HepG2 (cell line): ENCODE measurements at regions not wholly inside any gene's neighbourhood (a gene's known extent, or its start where the extent isn't known, plus 50 kb on each side); places are given as distances from the start of the nearest gene placed in this dataset.

Experiments used
- ATAC-seq: fragments of 200-7000 bp; cut with Tn5 transposase; 3 replicates; pipeline ENCODE4 v1.9.1; 2020; ENCODE audit warnings: mild to moderate bottlenecking, moderate library complexity
- BruUV-seq: library from RNA; stranded (reverse); fragments of 400-500 nt; replicated peaks from 2 replicates; lab custom pipeline; 2021; lab: Mats Ljungman, UMichigan
- CTCF ChIA-PET: fragments of 300-600 bp; formaldehyde crosslinking; extraction: SDS; loops from one replicate; lab custom pipeline; 2021; ENCODE audit warnings: low total read pairs, inconsistent platforms, low intra/inter-chr PET ratio; lab: Yijun Ruan, JAX
- POLR2A ChIA-PET: fragments of 350-600 bp; sonication (Branson Sonifier 250); formaldehyde crosslinking; loops from one replicate; lab custom pipeline; 2020; ENCODE audit warnings: antibody characterized with exemption, inconsistent platforms; lab: Yijun Ruan, JAX
- DNase-seq: peaks from one replicate; pipeline ENCODE4 v3.0.0-alpha.2; 2015; ENCODE audit warnings: low spot score
- FAIRE-seq: peaks from 3 replicates; lab custom pipeline; 2011; peaks lifted over from hg19 to GRCh38; lab: Jason Lieb, UNC
- H2AFZ ChIP-seq: one replicate; pipeline ENCODE4 v1.6.1; 2011; ENCODE audit warnings: low read length, inconsistent platforms
- H3K27ac ChIP-seq: fragments of 300-600 bp; 3 replicates; pipeline ENCODE4 v1.8.0; 2011; ENCODE audit warnings: mixed run types, mild to moderate bottlenecking, mixed read lengths, low read length, inconsistent platforms; ENCODE audit not compliant: insufficient read depth; ENCODE audit errors: extremely low read length
- H3K27me3 ChIP-seq, 2 experiments: fragments of 200-600 bp in 1 of 2; 2 replicates in 1 of 2; 3 replicates in 1 of 2; pipeline versions ENCODE4 v1.6.0 to v1.8.0; 2011; ENCODE audit warnings: low read length in 2 of 2, mild to moderate bottlenecking in 2 of 2, moderate library complexity in 2 of 2, inconsistent platforms in 1 of 2; ENCODE audit not compliant: insufficient read depth in 2 of 2, control insufficient read depth in 1 of 2
- H3K36me3 ChIP-seq, 2 experiments: fragments of 200-600 bp in 1 of 2; replicated peaks in 1 of 2; 2 replicates in 1 of 2; 3 replicates in 1 of 2; pipeline versions ENCODE4 v1.5.1 to v1.8.0; 2011; ENCODE audit warnings: low read length in 2 of 2, inconsistent platforms in 1 of 2; ENCODE audit not compliant: insufficient read depth in 2 of 2, control insufficient read depth in 1 of 2
- H3K4me1 ChIP-seq: 2 replicates; pipeline ENCODE4 v1.5.1; 2012; ENCODE audit warnings: low read length, inconsistent platforms; ENCODE audit not compliant: insufficient read depth
- H3K4me2 ChIP-seq: 2 replicates; pipeline ENCODE4 v1.6.0; 2011; ENCODE audit warnings: low read depth, low read length, inconsistent platforms
- H3K4me3 ChIP-seq, 3 experiments: fragments of 200-600 bp in 1 of 3; sonication (generic), shearing (Covaris generic) in 1 of 3; replicated peaks in 1 of 3; 2 replicates each; pipeline ENCODE4 v1.5.1; 2011 to 2016; ENCODE audit warnings: low read length in 3 of 3, inconsistent platforms in 2 of 3, low read depth in 2 of 3, mild to moderate bottlenecking in 2 of 3, control low read depth in 1 of 3, mixed read lengths in 1 of 3; ENCODE audit not compliant: insufficient read depth in 1 of 3
- H3K79me2 ChIP-seq: one replicate; pipeline ENCODE4 v1.6.1; 2011; ENCODE audit warnings: low read length, inconsistent platforms; ENCODE audit not compliant: insufficient read depth
- H3K9ac ChIP-seq: 2 replicates; pipeline ENCODE4 v1.6.0; 2011; ENCODE audit warnings: mild to moderate bottlenecking, low read depth, low read length, inconsistent platforms; ENCODE audit not compliant: insufficient read depth
- H3K9me3 ChIP-seq: 2 replicates; pipeline ENCODE4 v1.5.1; 2012; ENCODE audit warnings: mild to moderate bottlenecking, low read length
- H4K20me1 ChIP-seq: 2 replicates; pipeline ENCODE4 v1.6.0; 2011; ENCODE audit warnings: inconsistent platforms, mild to moderate bottlenecking, low read length, moderate library complexity; ENCODE audit not compliant: insufficient read depth
- BRCA1 ChIP-seq: sonication (generic); formaldehyde crosslinking; IDR thresholded peaks from 2 replicates; pipeline ENCODE4 v1.4.0; 2020; ENCODE audit warnings: missing genetic modification reagents
- CC2D1A ChIP-seq: sonication (generic); formaldehyde crosslinking; IDR thresholded peaks from 2 replicates; pipeline ENCODE4 v1.8.1; 2023; ENCODE audit warnings: mild to moderate bottlenecking, missing genetic modification reagents
- ETV6 ChIP-seq: sonication (generic); formaldehyde crosslinking; conservative IDR thresholded peaks from 2 replicates; pipeline ENCODE4 v1.4.0; 2020; ENCODE audit warnings: missing genetic modification reagents
- SNAPC4 ChIP-seq: sonication (generic); formaldehyde crosslinking; IDR thresholded peaks from 2 replicates; pipeline ENCODE4 v1.4.0; 2020; ENCODE audit warnings: mild to moderate bottlenecking, missing genetic modification reagents
- ZFX ChIP-seq: sonication (generic); formaldehyde crosslinking; IDR thresholded peaks from 2 replicates; pipeline ENCODE4 v1.4.0; 2020; ENCODE audit warnings: mild to moderate bottlenecking, low read depth, missing genetic modification reagents, moderate library complexity
- ZNF121 ChIP-seq: sonication (generic); formaldehyde crosslinking; IDR thresholded peaks from 2 replicates; pipeline ENCODE4 v1.5.0; 2020; ENCODE audit warnings: mild to moderate bottlenecking, missing genetic modification reagents
- ZNF276 ChIP-seq: sonication (generic); formaldehyde crosslinking; IDR thresholded peaks from 2 replicates; pipeline ENCODE4 v1.4.0; 2020; ENCODE audit warnings: mild to moderate bottlenecking, low read depth, missing genetic modification reagents
- ZNF775 ChIP-seq: sonication (generic); formaldehyde crosslinking; IDR thresholded peaks from 2 replicates; pipeline ENCODE4 v1.4.0; 2020; ENCODE audit warnings: missing genetic modification reagents, mild to moderate bottlenecking, moderate library complexity, borderline replicate concordance
- WGBS: methylation state at CpG from one replicate; pipeline ENCODE4 v1.1.6; 2017; ENCODE audit warnings: low lambda C conversion rate; 5-methylcytosine and 5-hydroxymethylcytosine counted together
- in situ Hi-C: cut with HindIII; loops from 2 replicates; pipeline ENCODE4 v1.10.0; 2017; ENCODE audit warnings: low pct_unique_long_range_greater_than_20kb; ENCODE audit not compliant: extremely low pct_ligation_motif_present
- intact Hi-C: fragments of 100-400 bp; cut with micrococcal nuclease; formaldehyde crosslinking; loops from one replicate; pipeline ENCODE4 v1.10.0; 2022; ENCODE audit not compliant: unreplicated experiment
- TF ChIP-seq, protein P1 (sequence below): sonication (generic); formaldehyde crosslinking; IDR thresholded peaks from 2 replicates; pipeline ENCODE4 v1.4.0; 2020; ENCODE audit warnings: missing genetic modification reagents, borderline replicate concordance

DNA sequence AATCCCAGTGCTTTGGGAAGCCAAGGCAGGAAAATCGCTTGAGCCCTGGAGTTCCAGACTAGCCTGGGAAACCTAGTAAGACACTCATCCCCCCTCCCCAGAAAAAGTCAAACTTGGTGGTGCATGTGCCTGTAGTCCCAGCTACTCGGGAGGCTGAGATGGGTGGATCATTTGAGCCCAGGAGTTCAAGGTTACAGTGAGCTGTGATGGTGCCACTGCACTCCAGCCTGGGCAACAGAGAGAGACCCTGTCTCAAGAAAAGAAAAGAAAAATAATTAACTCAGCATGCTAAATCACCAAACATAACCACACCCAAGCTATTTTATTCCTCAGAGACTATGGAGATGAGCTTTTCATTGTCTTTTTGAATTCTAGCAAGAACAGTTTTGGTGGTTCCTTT, 56.2 kb upstream of the SCEL start:
- FAIRE-seq (no peak), DNase-seq (no peak), ATAC-seq (no peak)
- BruUV-seq = no TSS peak
- H3K36me3 ChIP-seq = no peaks in the 10 kb centered on the region
- CTCF ChIA-PET = no interaction called here
- 5% methylated on average over 2 of the region's 2 CpGs for WGBS
- no peak overlapping the region for H3K4me2 ChIP-seq
- H3K9me3 ChIP-seq = no peaks in the 10 kb centered on the region
- H3K9ac ChIP-seq = no peak overlapping the region
- H2AFZ ChIP-seq = no peak overlapping the region
- H3K27me3 ChIP-seq = no peaks in the 10 kb centered on the region
- peaks cover 7% of the 10 kb centered on the region for H3K4me1 ChIP-seq
- no peaks in the 10 kb centered on the region for H3K79me2 ChIP-seq
- TF ChIP-seq ZNF775 (CRISPR knock-in tag) (no peak), ZNF121 (CRISPR knock-in tag) (peak; percentile 51; the same call in 1 of the 2 replicates), ZFX (no peak), ETV6 (CRISPR knock-in tag) (no peak)
- H3K27ac ChIP-seq = no peak overlapping the region
- POLR2A ChIA-PET = no interaction called here
- no peak overlapping the region for H3K4me3 ChIP-seq
- H4K20me1 ChIP-seq = no peaks in the 10 kb centered on the region
- intact Hi-C loops (loop anchor here (2.0 to 5.0 kb wide), 2 partner anchors 151 to 287 kb away; no protein-coding TSS in a partner anchor), in situ Hi-C loops (no loop called here)

GRCh38 chr13:77477299-77477848, 58.1 kb upstream of the SCEL start:
- no peak overlapping the region for H3K4me2 ChIP-seq
- ChIA-PET CTCF (no interaction called here), POLR2A (no interaction called here)
- no peaks in the 10 kb centered on the region for H3K36me3 ChIP-seq
- H3K9me3 ChIP-seq = no peaks in the 10 kb centered on the region
- ATAC-seq = no peak
- WGBS = 50% methylated on average over 3 of the region's 3 CpGs
- no peak overlapping the region for H3K27ac ChIP-seq
- H3K79me2 ChIP-seq = no peaks in the 10 kb centered on the region
- DNase-seq = no peak
- intact Hi-C loops (loop anchor here (5.0 kb wide), 1 partner anchor 285 kb away; no protein-coding TSS in a partner anchor), in situ Hi-C loops (no loop called here)
- peaks cover 7% of the 10 kb centered on the region for H3K4me1 ChIP-seq
- H3K4me3 ChIP-seq = no peak overlapping the region
- H3K9ac ChIP-seq = no peak overlapping the region
- no peaks in the 10 kb centered on the region for H4K20me1 ChIP-seq
- BruUV-seq = no TSS peak
- no peaks in the 10 kb centered on the region; a peak in 1 of 5 replicates for H3K27me3 ChIP-seq
- H2AFZ ChIP-seq = no peak overlapping the region
- FAIRE-seq = no peak
- TF ChIP-seq, protein P1, sequence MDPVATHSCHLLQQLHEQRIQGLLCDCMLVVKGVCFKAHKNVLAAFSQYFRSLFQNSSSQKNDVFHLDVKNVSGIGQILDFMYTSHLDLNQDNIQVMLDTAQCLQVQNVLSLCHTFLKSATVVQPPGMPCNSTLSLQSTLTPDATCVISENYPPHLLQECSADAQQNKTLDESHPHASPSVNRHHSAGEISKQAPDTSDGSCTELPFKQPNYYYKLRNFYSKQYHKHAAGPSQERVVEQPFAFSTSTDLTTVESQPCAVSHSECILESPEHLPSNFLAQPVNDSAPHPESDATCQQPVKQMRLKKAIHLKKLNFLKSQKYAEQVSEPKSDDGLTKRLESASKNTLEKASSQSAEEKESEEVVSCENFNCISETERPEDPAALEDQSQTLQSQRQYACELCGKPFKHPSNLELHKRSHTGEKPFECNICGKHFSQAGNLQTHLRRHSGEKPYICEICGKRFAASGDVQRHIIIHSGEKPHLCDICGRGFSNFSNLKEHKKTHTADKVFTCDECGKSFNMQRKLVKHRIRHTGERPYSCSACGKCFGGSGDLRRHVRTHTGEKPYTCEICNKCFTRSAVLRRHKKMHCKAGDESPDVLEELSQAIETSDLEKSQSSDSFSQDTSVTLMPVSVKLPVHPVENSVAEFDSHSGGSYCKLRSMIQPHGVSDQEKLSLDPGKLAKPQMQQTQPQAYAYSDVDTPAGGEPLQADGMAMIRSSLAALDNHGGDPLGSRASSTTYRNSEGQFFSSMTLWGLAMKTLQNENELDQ (CRISPR knock-in tag) = no peak
- TF ChIP-seq ZNF276 (CRISPR knock-in tag) = no peak
- no peak for TF ChIP-seq BRCA1
- TF ChIP-seq SNAPC4 = no peak
- TF ChIP-seq CC2D1A (CRISPR knock-in tag) = no peak
